ENCODE measurements at regions not wholly inside any gene's neighbourhood (a gene's known extent, or its start where the extent isn't known, plus 50 kb on each side); places are given as distances from the start of the nearest gene placed in this dataset.

DNA sequence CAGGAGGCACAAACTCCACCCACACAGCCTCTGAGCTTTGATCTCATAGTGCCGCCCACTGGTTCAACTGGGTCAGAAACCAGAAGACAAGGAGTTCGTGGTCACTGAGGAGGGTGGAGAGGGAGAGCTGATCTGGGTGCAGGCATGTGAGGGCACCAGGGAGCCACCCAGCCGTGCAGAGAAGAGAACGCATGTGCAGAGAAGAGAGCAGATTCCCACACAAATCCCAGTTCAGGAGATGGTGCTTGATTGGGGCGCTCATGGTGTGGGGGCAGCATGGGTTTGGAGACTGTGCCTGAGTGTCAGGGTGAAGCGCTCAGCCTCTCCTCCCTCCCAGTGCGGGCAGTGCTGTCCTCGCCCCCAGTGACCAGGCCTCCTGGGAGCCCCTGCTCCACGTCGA, 375.2 kb upstream of the MYT1L start:
- no peaks in the 10 kb centered on the region for H4K20me1 ChIP-seq (ENCODE audit: insufficient read depth, low read length)
- no peaks in the 10 kb centered on the region for H3K36me3 ChIP-seq (replicated peaks; ENCODE audit: low read depth, low read length)
- no peak overlapping the region for H2AFZ ChIP-seq (ENCODE audit: low read depth, low read length)
- TF ChIP-seq EZH2phosphoT487 (IDR thresholded peaks at IDR 0.05; ENCODE audit: low read depth) = no peak
- TF ChIP-seq, protein P1, sequence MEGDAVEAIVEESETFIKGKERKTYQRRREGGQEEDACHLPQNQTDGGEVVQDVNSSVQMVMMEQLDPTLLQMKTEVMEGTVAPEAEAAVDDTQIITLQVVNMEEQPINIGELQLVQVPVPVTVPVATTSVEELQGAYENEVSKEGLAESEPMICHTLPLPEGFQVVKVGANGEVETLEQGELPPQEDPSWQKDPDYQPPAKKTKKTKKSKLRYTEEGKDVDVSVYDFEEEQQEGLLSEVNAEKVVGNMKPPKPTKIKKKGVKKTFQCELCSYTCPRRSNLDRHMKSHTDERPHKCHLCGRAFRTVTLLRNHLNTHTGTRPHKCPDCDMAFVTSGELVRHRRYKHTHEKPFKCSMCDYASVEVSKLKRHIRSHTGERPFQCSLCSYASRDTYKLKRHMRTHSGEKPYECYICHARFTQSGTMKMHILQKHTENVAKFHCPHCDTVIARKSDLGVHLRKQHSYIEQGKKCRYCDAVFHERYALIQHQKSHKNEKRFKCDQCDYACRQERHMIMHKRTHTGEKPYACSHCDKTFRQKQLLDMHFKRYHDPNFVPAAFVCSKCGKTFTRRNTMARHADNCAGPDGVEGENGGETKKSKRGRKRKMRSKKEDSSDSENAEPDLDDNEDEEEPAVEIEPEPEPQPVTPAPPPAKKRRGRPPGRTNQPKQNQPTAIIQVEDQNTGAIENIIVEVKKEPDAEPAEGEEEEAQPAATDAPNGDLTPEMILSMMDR (IDR thresholded peaks at IDR 0.05; ENCODE audit: low read depth, low read length) = no peak
- H3K79me2 ChIP-seq (ENCODE audit: low read length) = no peaks in the 10 kb centered on the region
- H3K4me1 ChIP-seq (ENCODE audit: low read length) = no peaks in the 10 kb centered on the region
- no peak overlapping the region for H3K9ac ChIP-seq (ENCODE audit: low read length)
- H3K27me3 ChIP-seq (ENCODE audit: low read depth, low read length) = no peaks in the 10 kb centered on the region
- H3K4me2 ChIP-seq (ENCODE audit: low read length) = no peak overlapping the region
- no peak overlapping the region for H3K27ac ChIP-seq (ENCODE audit: low read length)
- H3K4me3 ChIP-seq (ENCODE audit: low read length) = no peak overlapping the region
- H3K9me3 ChIP-seq (ENCODE audit: insufficient read depth, low read length) = no peaks in the 10 kb centered on the region

DNA sequence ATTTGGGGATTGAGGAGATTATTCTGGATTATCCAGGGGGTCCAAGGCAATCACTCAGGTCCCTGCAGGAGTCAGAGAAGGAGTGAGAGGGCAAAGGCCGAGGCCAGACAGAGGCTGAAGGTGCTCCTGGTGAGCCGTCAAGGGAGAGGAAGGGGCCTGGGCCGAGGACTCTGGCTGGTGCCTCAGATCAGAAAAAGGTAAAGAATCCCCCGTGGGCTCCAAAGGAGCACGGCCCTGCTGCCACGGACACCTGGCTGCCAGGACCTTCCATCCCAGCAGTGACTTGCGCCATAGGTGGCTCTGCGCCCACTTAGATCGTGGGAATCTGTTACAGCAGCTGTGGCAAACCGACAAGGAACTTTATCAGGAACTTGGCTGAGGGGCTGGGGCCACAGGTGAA, 374.8 kb upstream of the MYT1L start:
- Histone ChIP-seq H3K9me3 (ENCODE audit: insufficient read depth, low read length) (no peaks in the 10 kb centered on the region), H3K27me3 (ENCODE audit: low read depth, low read length) (no peaks in the 10 kb centered on the region), H3K27ac (ENCODE audit: low read length) (no peak overlapping the region), H3K4me2 (ENCODE audit: low read length) (no peak overlapping the region), H3K79me2 (ENCODE audit: low read length) (no peaks in the 10 kb centered on the region), H3K9ac (ENCODE audit: low read length) (no peak overlapping the region), H3K4me3 (ENCODE audit: low read length) (no peak overlapping the region), H4K20me1 (ENCODE audit: insufficient read depth, low read length) (no peaks in the 10 kb centered on the region), H2AFZ (ENCODE audit: low read depth, low read length) (no peak overlapping the region), H3K36me3 (replicated peaks; ENCODE audit: low read depth, low read length) (no peaks in the 10 kb centered on the region), H3K4me1 (ENCODE audit: low read length) (no peaks in the 10 kb centered on the region)
- no peak for TF ChIP-seq EZH2phosphoT487 (IDR thresholded peaks at IDR 0.05; ENCODE audit: low read depth)
- TF ChIP-seq, protein P1 (IDR thresholded peaks at IDR 0.05; ENCODE audit: low read depth, low read length) = no peak

DNA sequence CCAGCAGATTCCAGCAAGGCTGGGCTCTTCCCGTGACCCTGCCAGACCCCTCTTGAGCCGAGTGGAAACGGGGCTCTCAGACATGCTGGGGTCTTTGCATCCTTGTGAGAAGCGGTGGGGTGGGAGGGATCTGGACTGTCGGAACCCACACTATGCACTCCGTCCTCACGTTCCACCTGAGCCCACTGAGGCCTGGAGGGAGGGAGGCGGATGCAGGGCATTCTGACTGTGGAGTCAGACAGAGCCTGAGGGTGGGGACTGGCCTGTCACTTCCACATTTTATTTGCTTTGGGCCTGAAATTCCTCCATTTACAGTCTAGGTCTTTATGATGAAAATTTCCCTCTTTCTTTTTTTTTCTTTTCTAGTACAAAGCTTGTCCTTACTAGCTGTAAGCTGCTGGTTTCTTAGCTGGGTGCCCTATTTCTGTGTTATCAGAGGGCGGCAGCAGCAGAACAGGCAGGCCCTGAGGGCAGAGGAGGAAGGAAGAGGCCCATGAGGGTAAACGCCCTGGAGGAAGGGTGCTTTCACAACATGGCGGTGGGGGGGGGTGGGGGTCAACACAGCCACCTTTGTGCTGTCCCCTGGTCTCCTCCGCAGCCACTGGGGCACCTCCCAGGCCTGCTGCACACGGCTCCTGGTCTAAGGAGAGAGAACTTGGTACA, 373.5 kb upstream of the MYT1L start:
- Histone ChIP-seq H3K36me3 (replicated peaks; ENCODE audit: low read depth, low read length) (no peaks in the 10 kb centered on the region), H3K4me3 (ENCODE audit: low read length) (no peak overlapping the region), H3K9me3 (ENCODE audit: insufficient read depth, low read length) (no peaks in the 10 kb centered on the region), H3K27me3 (ENCODE audit: low read depth, low read length) (no peaks in the 10 kb centered on the region), H2AFZ (ENCODE audit: low read depth, low read length) (no peak overlapping the region), H3K27ac (ENCODE audit: low read length) (no peak overlapping the region), H3K4me1 (ENCODE audit: low read length) (no peaks in the 10 kb centered on the region), H3K79me2 (ENCODE audit: low read length) (no peaks in the 10 kb centered on the region), H3K9ac (ENCODE audit: low read length) (no peak overlapping the region), H4K20me1 (ENCODE audit: insufficient read depth, low read length) (no peaks in the 10 kb centered on the region), H3K4me2 (ENCODE audit: low read length) (no peak overlapping the region)
- TF ChIP-seq, protein P1 (IDR thresholded peaks at IDR 0.05; ENCODE audit: low read depth, low read length) = no peak
- no peak for TF ChIP-seq EZH2phosphoT487 (IDR thresholded peaks at IDR 0.05; ENCODE audit: low read depth)

DNA sequence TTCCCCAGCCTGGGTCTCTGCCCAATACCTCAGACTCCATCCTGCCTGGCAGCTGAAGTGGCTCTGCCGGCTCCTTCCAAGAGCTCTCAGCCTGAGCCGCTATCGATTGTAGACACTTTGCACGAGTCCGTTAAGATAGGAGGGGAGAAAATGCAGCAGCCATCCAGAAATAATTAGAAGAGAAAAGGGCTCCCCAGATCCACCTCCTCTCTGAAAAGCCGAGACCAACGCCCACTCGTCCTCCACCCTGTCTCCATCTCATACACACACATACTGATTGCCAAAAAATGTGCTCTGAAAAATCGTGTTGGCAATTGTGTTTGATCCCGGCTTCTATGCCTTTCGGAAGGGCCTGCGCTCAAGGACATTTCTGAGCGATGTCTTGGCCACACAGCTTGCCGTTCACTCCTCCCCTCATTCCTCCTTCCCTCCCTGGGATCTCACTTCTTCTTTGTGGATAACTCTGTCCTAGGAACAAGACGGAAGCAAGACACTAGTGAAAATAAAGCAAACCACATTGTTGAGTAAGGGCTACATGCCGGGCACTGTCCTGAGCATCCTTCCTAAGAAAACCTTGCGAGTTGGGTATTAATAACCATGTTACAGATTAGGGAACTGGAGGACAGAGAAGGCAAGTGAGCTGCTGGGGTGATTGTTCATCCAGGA, 372.8 kb upstream of the MYT1L start:
- Histone ChIP-seq H3K9ac (ENCODE audit: low read length) (no peak overlapping the region), H3K27me3 (ENCODE audit: low read depth, low read length) (no peaks in the 10 kb centered on the region), H4K20me1 (ENCODE audit: insufficient read depth, low read length) (no peaks in the 10 kb centered on the region), H2AFZ (ENCODE audit: low read depth, low read length) (no peak overlapping the region), H3K4me1 (ENCODE audit: low read length) (no peaks in the 10 kb centered on the region), H3K79me2 (ENCODE audit: low read length) (no peaks in the 10 kb centered on the region), H3K36me3 (replicated peaks; ENCODE audit: low read depth, low read length) (no peaks in the 10 kb centered on the region), H3K4me2 (ENCODE audit: low read length) (no peak overlapping the region), H3K9me3 (ENCODE audit: insufficient read depth, low read length) (no peaks in the 10 kb centered on the region), H3K27ac (ENCODE audit: low read length) (no peak overlapping the region), H3K4me3 (ENCODE audit: low read length) (no peak overlapping the region)
- no peak for TF ChIP-seq EZH2phosphoT487 (IDR thresholded peaks at IDR 0.05; ENCODE audit: low read depth)
- TF ChIP-seq, protein P1 (IDR thresholded peaks at IDR 0.05; ENCODE audit: low read depth, low read length) = no peak
